ENCODE measurements at regions not wholly inside any gene's neighbourhood (a gene's known extent, or its start where the extent isn't known, plus 50 kb on each side); places are given as distances from the start of the nearest gene placed in this dataset.
"Not testable (repeated sequence)": the region's sequence is repeated elsewhere in the genome, so short reads cannot be mapped to it uniquely, and the experiment has no call there.

- DNase-seq (ENCODE audit: low read depth in 2 of 3, low spot score in 2 of 3), result not testable (repeated sequence)
Measured at GRCh38 chr14:34381304-34381703, 80.7 kb downstream of the SPTSSA start.

GRCh38 chr14:34380471-34380845, 81.6 kb downstream of the SPTSSA start:
- DNase-seq (ENCODE audit: low read depth in 2 of 3, low spot score in 2 of 3), result no peak

- no peak for DNase-seq (ENCODE audit: low read depth in 2 of 3, low spot score in 2 of 3)
Measured at GRCh38 chr14:34379816-34380470, 82.1 kb downstream of the SPTSSA start.

- no peak for DNase-seq (ENCODE audit: low read depth in 2 of 3, low spot score in 2 of 3)
Measured at GRCh38 chr14:34376649-34377267, 85.3 kb downstream of the SPTSSA start.

- no peak for DNase-seq (ENCODE audit: low read depth in 2 of 3, low spot score in 2 of 3)
Measured at GRCh38 chr14:34374998-34375740, 86.9 kb downstream of the SPTSSA start.

- no peak for DNase-seq (ENCODE audit: low read depth in 2 of 3, low spot score in 2 of 3)
Measured at GRCh38 chr14:34373191-34373590, 88.8 kb downstream of the SPTSSA start.

GRCh38 chr14:34372786-34373185, 89.3 kb downstream of the SPTSSA start:
- DNase-seq (ENCODE audit: low read depth in 2 of 3, low spot score in 2 of 3), result no peak

- DNase-seq (ENCODE audit: low read depth in 2 of 3, low spot score in 2 of 3), result no peak
Measured at GRCh38 chr14:34369648-34370030, 92.4 kb downstream of the SPTSSA start.

GRCh38 chr14:34368971-34369647, 92.9 kb downstream of the SPTSSA start:
- DNase-seq (ENCODE audit: low read depth in 2 of 3, low spot score in 2 of 3), result peak in 1 of 3 donors; percentile 17

- DNase-seq (ENCODE audit: low read depth in 2 of 3, low spot score in 2 of 3), result no peak
Measured at GRCh38 chr14:34368115-34368970, 93.7 kb downstream of the SPTSSA start.

GRCh38 chr14:34365309-34365915, 96.6 kb downstream of the SPTSSA start:
- peak in 1 of 3 donors; percentile 31 for DNase-seq (ENCODE audit: low read depth in 2 of 3, low spot score in 2 of 3)

- DNase-seq (ENCODE audit: low read depth in 2 of 3, low spot score in 2 of 3), result no peak
Measured at GRCh38 chr14:34364201-34364600, 97.8 kb downstream of the SPTSSA start.

- no peak for DNase-seq (ENCODE audit: low read depth in 2 of 3, low spot score in 2 of 3)
Measured at GRCh38 chr14:34363733-34364134, 98.3 kb downstream of the SPTSSA start.

GRCh38 chr14:34362641-34363251, 99.3 kb downstream of the SPTSSA start:
- DNase-seq (ENCODE audit: low read depth in 2 of 3, low spot score in 2 of 3), result no peak

- no peak for DNase-seq (ENCODE audit: low read depth in 2 of 3, low spot score in 2 of 3)
Measured at GRCh38 chr14:34361504-34362011, 100.5 kb downstream of the SPTSSA start.

- DNase-seq (ENCODE audit: low read depth in 2 of 3, low spot score in 2 of 3), result no peak
Measured at GRCh38 chr14:34359420-34360117, 102.5 kb downstream of the SPTSSA start.

- DNase-seq (ENCODE audit: low read depth in 2 of 3, low spot score in 2 of 3), result no peak
Measured at GRCh38 chr14:34356264-34356654, 105.8 kb downstream of the SPTSSA start.

- no peak for DNase-seq (ENCODE audit: low read depth in 2 of 3, low spot score in 2 of 3)
Measured at GRCh38 chr14:34355584-34356263, 106.3 kb downstream of the SPTSSA start.

Measured in hematopoietic multipotent progenitor cell (in vitro differentiated cells).